ENCODE measurements at regions not wholly inside any gene's neighbourhood (a gene's known extent, or its start where the extent isn't known, plus 50 kb on each side); places are given as distances from the start of the nearest gene placed in this dataset.
"Not testable (repeated sequence)": the region's sequence is repeated elsewhere in the genome, so short reads cannot be mapped to it uniquely, and the experiment has no call there.

- Histone ChIP-seq H3K4me3 (ENCODE audit: low read length in 3 of 3) (no peak overlapping the region), H3K36me3 (ENCODE audit: control insufficient read depth in 2 of 3, insufficient read depth in 3 of 3, low read length in 3 of 3) (no peaks in the 10 kb centered on the region), H3K4me1 (ENCODE audit: control insufficient read depth in 2 of 3, insufficient read depth in 2 of 3, low read depth in 1 of 3, low read length in 3 of 3) (no peaks in the 10 kb centered on the region), H3K27ac (ENCODE audit: low read depth in 2 of 2, low read length in 2 of 2) (no peak overlapping the region), H3K27me3 (ENCODE audit: control insufficient read depth, insufficient read depth, low read length) (no peaks in the 10 kb centered on the region), H3K9ac (ENCODE audit: low read length in 3 of 3) (no peak overlapping the region), H3K9me3 (ENCODE audit: control insufficient read depth in 2 of 3, insufficient read depth in 1 of 3, low read length in 3 of 3) (no peaks in the 10 kb centered on the region)
- TF ChIP-seq CTCF (IDR thresholded peaks at IDR 0.05; ENCODE audit: borderline replicate concordance, extremely low read depth, insufficient read depth), result no peak
- FAIRE-seq, result no peak
- intact Hi-C loops (cut with DNase I), result no loop called here
- no peak for DNase-seq
These were observed 723.9 kb downstream of the SH3BGRL start for GRCh38 chrX:81925812-81926211.

GRCh38 chrX:81945911-81946310 lies 744.0 kb downstream of the SH3BGRL start:
- DNase-seq; H3K4me1 ChIP-seq (ENCODE audit: control insufficient read depth in 2 of 3, insufficient read depth in 2 of 3, low read depth in 1 of 3, low read length in 3 of 3); H3K27me3 ChIP-seq (ENCODE audit: control insufficient read depth, insufficient read depth, low read length); H3K36me3 ChIP-seq (ENCODE audit: control insufficient read depth in 2 of 3, insufficient read depth in 3 of 3, low read length in 3 of 3); H3K9me3 ChIP-seq (ENCODE audit: control insufficient read depth in 2 of 3, insufficient read depth in 1 of 3, low read length in 3 of 3); H3K9ac ChIP-seq (ENCODE audit: low read length in 3 of 3); H3K27ac ChIP-seq (ENCODE audit: low read depth in 2 of 2, low read length in 2 of 2); FAIRE-seq; intact Hi-C loops (cut with DNase I); H3K4me3 ChIP-seq (ENCODE audit: low read length in 3 of 3): not testable (repeated sequence)

- H3K4me3 ChIP-seq (ENCODE audit: low read length in 3 of 3), result no peak overlapping the region
- DNase-seq (no peak), FAIRE-seq (no peak)
- H3K4me1 ChIP-seq (ENCODE audit: control insufficient read depth in 2 of 3, insufficient read depth in 2 of 3, low read depth in 1 of 3, low read length in 3 of 3), result no peaks in the 10 kb centered on the region
- H3K9me3 ChIP-seq (ENCODE audit: control insufficient read depth in 2 of 3, insufficient read depth in 1 of 3, low read length in 3 of 3), result no peaks in the 10 kb centered on the region
- intact Hi-C loops (cut with DNase I), result no loop called here
- no peak overlapping the region for H3K27ac ChIP-seq (ENCODE audit: low read depth in 2 of 2, low read length in 2 of 2)
- H3K36me3 ChIP-seq (ENCODE audit: control insufficient read depth in 2 of 3, insufficient read depth in 3 of 3, low read length in 3 of 3), result no peaks in the 10 kb centered on the region
- no peaks in the 10 kb centered on the region for H3K27me3 ChIP-seq (ENCODE audit: control insufficient read depth, insufficient read depth, low read length)
- TF ChIP-seq CTCF (IDR thresholded peaks at IDR 0.05; ENCODE audit: borderline replicate concordance, extremely low read depth, insufficient read depth), result no peak
- H3K9ac ChIP-seq (ENCODE audit: low read length in 3 of 3), result no peak overlapping the region
These were observed 755.4 kb downstream of the SH3BGRL start for GRCh38 chrX:81957318-81957717.

- Histone ChIP-seq H3K4me3 (ENCODE audit: low read length in 3 of 3) (no peak overlapping the region), H3K27ac (ENCODE audit: low read depth in 2 of 2, low read length in 2 of 2) (no peak overlapping the region), H3K9ac (ENCODE audit: low read length in 3 of 3) (no peak overlapping the region), H3K4me1 (ENCODE audit: control insufficient read depth in 2 of 3, insufficient read depth in 2 of 3, low read depth in 1 of 3, low read length in 3 of 3) (no peaks in the 10 kb centered on the region), H3K36me3 (ENCODE audit: control insufficient read depth in 2 of 3, insufficient read depth in 3 of 3, low read length in 3 of 3) (no peaks in the 10 kb centered on the region), H3K9me3 (ENCODE audit: control insufficient read depth in 2 of 3, insufficient read depth in 1 of 3, low read length in 3 of 3) (no peaks in the 10 kb centered on the region), H3K27me3 (ENCODE audit: control insufficient read depth, insufficient read depth, low read length) (no peaks in the 10 kb centered on the region)
- intact Hi-C loops (cut with DNase I), result no loop called here
- FAIRE-seq (peak; percentile 97), DNase-seq (peak in 2 of 5 donors; percentile 19 to 26)
- peak; percentile 23 for TF ChIP-seq CTCF (IDR thresholded peaks at IDR 0.05; ENCODE audit: borderline replicate concordance, extremely low read depth, insufficient read depth)
These were observed 756.1 kb downstream of the SH3BGRL start for GRCh38 chrX:81957900-81958545.

All from kidney (tissue), 13 donors.